K562 (cell line): ENCODE measurements at regions not wholly inside any gene's neighbourhood (a gene's known extent, or its start where the extent isn't known, plus 50 kb on each side); places are given as distances from the start of the nearest gene placed in this dataset.

Source experiments
- ATAC-seq: fragments of 200-7000 bp; cut with Tn5 transposase; 3 replicates; pipeline ENCODE4 v1.9.1; 2020; ENCODE audit warnings: moderate library complexity
- BruUV-seq: library from RNA; stranded (reverse); fragments of 400-500 nt; replicated peaks from 2 replicates; lab custom pipeline; 2021; lab: Mats Ljungman, UMichigan
- CTCF ChIA-PET: fragments of 300-600 bp; formaldehyde crosslinking; extraction: SDS; loops from one replicate; lab custom pipeline; 2021; ENCODE audit warnings: low intra/inter-chr PET ratio; lab: Yijun Ruan, JAX
- POLR2A ChIA-PET: fragments of 300-600, 350-650 bp; sonication (Branson Sonifier 250); formaldehyde crosslinking; extraction: SDS; loops from one replicate; lab custom pipeline; 2021; ENCODE audit warnings: antibody characterized with exemption, inconsistent platforms; lab: Yijun Ruan, JAX
- DNase-seq, 4 experiments: peaks; one replicate each; pipeline versions ENCODE4 v3.0.0 to v3.0.0-alpha.2; 2011 to 2018; ENCODE audit warnings: low spot score in 3 of 4, mixed read lengths in 3 of 4; ENCODE audit errors: extremely low read depth in 1 of 4
- FAIRE-seq: peaks from 2 replicates; lab custom pipeline; 2011; peaks lifted over from hg19 to GRCh38; lab: Jason Lieb, UNC
- H2AFZ ChIP-seq: 2 replicates; pipeline ENCODE4 v1.6.0; 2011; ENCODE audit warnings: low read depth, low read length, control low read depth, inconsistent platforms
- H3K27ac ChIP-seq: fragments of 200-600 bp; 3 replicates; pipeline ENCODE4 v1.8.0; 2011; ENCODE audit warnings: low read depth, mild to moderate bottlenecking, control low read depth, inconsistent platforms, low read length, moderate library complexity, mixed read lengths; ENCODE audit errors: extremely low read depth
- H3K27me3 ChIP-seq, 2 experiments: fragments of 300-600 bp in 1 of 2; 2 replicates in 1 of 2; 3 replicates in 1 of 2; pipeline versions ENCODE4 v1.6.0 to v1.8.0; 2011; ENCODE audit warnings: inconsistent platforms in 2 of 2, low read length in 2 of 2, mild to moderate bottlenecking in 1 of 2, mixed read lengths in 1 of 2, moderate library complexity in 1 of 2; ENCODE audit not compliant: control insufficient read depth in 2 of 2, insufficient read depth in 2 of 2
- H3K36me3 ChIP-seq: fragments of 300-600 bp; 3 replicates; pipeline ENCODE4 v1.8.0; 2011; ENCODE audit warnings: mild to moderate bottlenecking, low read length, inconsistent platforms; ENCODE audit not compliant: control insufficient read depth, insufficient read depth
- H3K4me1 ChIP-seq, 2 experiments: fragments of 200-600 bp in 1 of 2; replicated peaks in 1 of 2; 2 replicates in 1 of 2; 3 replicates in 1 of 2; pipeline versions ENCODE4 v1.5.1 to v1.8.0; 2011; ENCODE audit warnings: inconsistent platforms in 2 of 2, low read length in 2 of 2, mild to moderate bottlenecking in 1 of 2, mixed read lengths in 1 of 2, moderate library complexity in 1 of 2; ENCODE audit not compliant: control insufficient read depth in 2 of 2, insufficient read depth in 2 of 2
- H3K4me2 ChIP-seq: 2 replicates; pipeline ENCODE4 v1.6.1; 2011; ENCODE audit warnings: low read length, control low read depth, inconsistent platforms, mixed read lengths; ENCODE audit not compliant: insufficient read depth
- H3K4me3 ChIP-seq: fragments of 200-600 bp; sonication (generic), shearing (Covaris generic); 2 replicates; pipeline ENCODE4 v1.5.1; 2016; ENCODE audit warnings: control low read depth, inconsistent platforms
- H3K79me2 ChIP-seq: fragments of 200-600 bp; 3 replicates; pipeline ENCODE4 v1.8.0; 2011; ENCODE audit warnings: low read length, inconsistent platforms; ENCODE audit not compliant: control insufficient read depth, insufficient read depth
- H3K9ac ChIP-seq, 2 experiments: 2 replicates each; pipeline versions ENCODE4 v1.6.0 to v1.6.1; 2011; ENCODE audit warnings: low read depth in 2 of 2, low read length in 2 of 2, control low read depth in 1 of 2, inconsistent platforms in 1 of 2, mild to moderate bottlenecking in 1 of 2, mixed read lengths in 1 of 2; ENCODE audit not compliant: insufficient read depth in 1 of 2
- H3K9me1 ChIP-seq: one replicate; pipeline ENCODE4 v1.6.0; 2011; ENCODE audit warnings: inconsistent platforms, mild to moderate bottlenecking, low read length, moderate library complexity; ENCODE audit not compliant: control insufficient read depth, insufficient read depth
- H3K9me3 ChIP-seq: replicated peaks from 2 replicates; pipeline ENCODE4 v1.5.1; 2011; ENCODE audit warnings: low read depth, low read length, inconsistent platforms; ENCODE audit not compliant: control insufficient read depth, insufficient read depth
- H4K20me1 ChIP-seq: replicated peaks from 2 replicates; pipeline ENCODE4 v1.6.1; 2011; ENCODE audit warnings: low read length, inconsistent platforms, mixed read lengths; ENCODE audit not compliant: control insufficient read depth, insufficient read depth
- ATF1 ChIP-seq, 2 experiments: fragments of 450-650 bp in 1 of 2; IDR thresholded peaks; 2 replicates each; pipeline ENCODE4 v1.6.1; 2016; ENCODE audit warnings: missing compliant biosample characterization in 1 of 2, missing genetic modification characterization in 1 of 2
- FOSL1 ChIP-seq: fragments of 200-800 bp; sonication (Bioruptor generic); conservative IDR thresholded peaks from 2 replicates; pipeline ENCODE4 v1.6.1; 2016; ENCODE audit warnings: missing genetic modification characterization, missing compliant biosample characterization
- HNRNPH1 ChIP-seq: fragments of 200-400 bp; formaldehyde crosslinking; optimal IDR thresholded peaks from 2 replicates; pipeline ENCODE3; 2017; ENCODE audit warnings: low read depth, mild to moderate bottlenecking, low read length, moderate library complexity
- HNRNPUL1 ChIP-seq: fragments of 200-400 bp; formaldehyde crosslinking; IDR thresholded peaks from 2 replicates; pipeline ENCODE4 v1.6.1; 2017; ENCODE audit warnings: low read length
- MIER1 ChIP-seq: fragments of 450-650 bp; IDR thresholded peaks from 2 replicates; pipeline ENCODE4 v1.6.1; 2016; ENCODE audit warnings: antibody characterized with exemption, mild to moderate bottlenecking, low read depth
- NCOA6 ChIP-seq: fragments of 450-650 bp; IDR thresholded peaks from 2 replicates; pipeline ENCODE4 v1.6.1; 2017; ENCODE audit warnings: mild to moderate bottlenecking
- RERE ChIP-seq: sonication (generic); formaldehyde crosslinking; IDR thresholded peaks from 2 replicates; pipeline ENCODE4 v1.8.0; 2023; ENCODE audit warnings: missing genetic modification reagents, mild to moderate bottlenecking, borderline replicate concordance
- TAF9B ChIP-seq: fragments of 450-650 bp; IDR thresholded peaks from 2 replicates; pipeline ENCODE4 v1.6.1; 2018; ENCODE audit warnings: mild to moderate bottlenecking; ENCODE audit not compliant: partially characterized antibody
- TAL1 ChIP-seq: fragments of 450-650 bp; IDR thresholded peaks from 2 replicates; pipeline ENCODE4 v1.6.1; 2016; ENCODE audit warnings: mild to moderate bottlenecking
- TEAD2 ChIP-seq: fragments of 450-650 bp; IDR thresholded peaks from 2 replicates; pipeline ENCODE4 v1.6.1; 2016; ENCODE audit warnings: missing genetic modification characterization, control low read depth, missing compliant biosample characterization
- ZNF592 ChIP-seq: fragments of 450-650 bp; IDR thresholded peaks from 2 replicates; pipeline ENCODE4 v1.6.1; 2017; ENCODE audit warnings: antibody characterized with exemption, mild to moderate bottlenecking
- WGBS: fragments of 100-300 bp; shearing (Covaris generic); methylation state at CpG from one replicate; pipeline ENCODE4 v1.1.6; 2016; ENCODE audit warnings: low coverage, mixed read lengths; ENCODE audit not compliant: insufficient coverage; ENCODE audit errors: missing lambda C conversion rate; 5-methylcytosine and 5-hydroxymethylcytosine counted together
- in situ Hi-C: fragments of 300-500 bp; cut with MboI; formaldehyde crosslinking; loops from 4 replicates; pipeline ENCODE4 v1.15.0; 2018; ENCODE audit warnings: inconsistent platforms, mixed read lengths
- intact Hi-C: fragments of 100-400 bp; cut with micrococcal nuclease; formaldehyde crosslinking; loops from 2 replicates; pipeline ENCODE4 v1.14.2; 2022

GRCh38 chr2:240234503-240234951, 94.1 kb upstream of the OTOS start:
- Histone ChIP-seq H3K4me3 (no peak overlapping the region), H3K4me1 (peaks cover 0 to 25% of the 10 kb centered on the region in 2 experiments; a peak in 3 of 5 replicates), H3K27me3 (peaks cover 0 to 14% of the 10 kb centered on the region in 2 experiments; a peak in 2 of 5 replicates), H3K9me1 (no peaks in the 10 kb centered on the region), H3K36me3 (no peaks in the 10 kb centered on the region), H4K20me1 (no peaks in the 10 kb centered on the region), H3K4me2 (no peak overlapping the region), H3K79me2 (no peaks in the 10 kb centered on the region), H2AFZ (no peak overlapping the region), H3K9me3 (no peaks in the 10 kb centered on the region), H3K27ac (no peak overlapping the region), H3K9ac (no peak overlapping the region)
- intact Hi-C loops: no loop called here
- no TSS peak for BruUV-seq
- WGBS: 4% methylated on average over 8 of the region's 8 CpGs
- ATAC-seq (no peak), FAIRE-seq (no peak), DNase-seq (no peak)
- ChIA-PET POLR2A (interaction anchor here (1.0 kb wide), 1 partner anchor 13 kb away, joined by 3 read pairs; no protein-coding TSS in a partner anchor), CTCF (interaction anchor here (2.4 kb wide), 1 partner anchor 203 kb away, joined by 24 read pairs; no protein-coding TSS in a partner anchor)
- in situ Hi-C loops: loop anchor here (5.0 kb wide), 1 partner anchor 203 kb away; the partner anchor contains the start of gene GPC1
- no peak for TF ChIP-seq NCOA6
- no peak for TF ChIP-seq FOSL1
- TF ChIP-seq TAL1: no peak
- no peak for TF ChIP-seq TAF9B
- no peak for TF ChIP-seq HNRNPH1
- TF ChIP-seq MIER1: no peak
- no peak for TF ChIP-seq TEAD2 (tag)
- TF ChIP-seq ZNF592: no peak
- no peak for TF ChIP-seq ATF1 (CRISPR knock-in tag; IDR thresholded peaks at IDR 0.05)
- TF ChIP-seq ATF1 (tag; IDR thresholded peaks at IDR 0.05): no peak
- TF ChIP-seq HNRNPUL1: no peak
- no peak for TF ChIP-seq RERE (CRISPR knock-in tag)
